Chondrocyte (in vitro differentiated cells): ENCODE measurements at regions not wholly inside any gene's neighbourhood (a gene's known extent, or its start where the extent isn't known, plus 50 kb on each side); places are given as distances from the start of the nearest gene placed in this dataset.

Experiments
- DNase-seq: peaks from one replicate; pipeline ENCODE4 v3.0.0; 2021; ENCODE audit warnings: mixed read lengths, low spot score
- H3K27ac Mint-ChIP-seq: one replicate; pipeline ENCODE4 v1.8.0; 2021; ENCODE audit warnings: mild to moderate bottlenecking, moderate library complexity, mixed read lengths; ENCODE audit not compliant: unreplicated experiment
- H3K27me3 Mint-ChIP-seq: 2 replicates; pipeline ENCODE4 v1.8.0; 2021; ENCODE audit warnings: low read depth, mixed read lengths
- H3K36me3 Mint-ChIP-seq: 2 replicates; pipeline ENCODE4 v1.8.0; 2021; ENCODE audit warnings: low read depth, mixed read lengths
- H3K4me1 Mint-ChIP-seq: 2 replicates; pipeline ENCODE4 v1.8.0; 2021; ENCODE audit warnings: low read depth, mild to moderate bottlenecking, mixed read lengths
- H3K4me3 Mint-ChIP-seq: one replicate; pipeline ENCODE4 v1.8.0; 2021; ENCODE audit warnings: mild to moderate bottlenecking, moderate library complexity, mixed read lengths; ENCODE audit not compliant: unreplicated experiment
- H3K9me3 Mint-ChIP-seq: 2 replicates; pipeline ENCODE4 v1.8.0; 2021; ENCODE audit warnings: low read depth, mixed read lengths
- TF ChIP-seq, protein P1 (sequence below): fragments of 200-600 bp; sonication (generic); IDR thresholded peaks from 2 replicates; pipeline ENCODE4 v1.5.0; 2021; ENCODE audit warnings: antibody characterized with exemption, mild to moderate bottlenecking, moderate library complexity

DNA sequence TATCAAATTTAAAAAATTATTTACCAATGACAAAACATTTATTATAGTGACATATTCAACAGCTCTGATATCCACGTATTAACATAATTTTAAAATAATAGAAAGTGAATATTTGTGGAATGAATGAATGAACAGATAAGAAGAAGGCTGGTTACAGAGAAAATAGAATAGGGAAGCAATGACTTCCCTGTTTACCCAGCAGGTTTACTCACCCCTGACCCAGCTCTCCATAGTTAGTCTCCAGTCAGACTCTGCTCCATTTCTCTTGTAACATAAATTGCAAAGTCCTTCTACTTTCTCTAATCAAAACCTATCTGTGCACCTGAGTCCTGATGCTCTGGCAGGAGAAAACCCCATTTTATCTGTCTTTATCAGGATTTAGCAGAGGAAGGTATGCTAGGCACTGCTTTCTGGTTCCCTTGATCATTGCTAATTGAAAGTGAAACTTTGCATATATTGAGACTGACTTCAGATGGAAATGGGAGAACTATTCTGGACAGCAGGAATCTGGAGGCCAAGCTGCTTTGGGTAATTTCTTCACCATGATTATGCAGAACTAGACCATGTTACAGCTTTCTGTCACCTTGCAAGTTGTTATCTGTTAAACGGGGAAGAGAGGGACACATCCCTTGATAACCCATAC lies 363.0 kb downstream of the FAT4 start:
- H3K4me3 Mint-ChIP-seq: no peak overlapping the region
- DNase-seq: no peak
- no peaks in the 10 kb centered on the region for H3K36me3 Mint-ChIP-seq
- H3K9me3 Mint-ChIP-seq: no peaks in the 10 kb centered on the region
- no peak overlapping the region for H3K27ac Mint-ChIP-seq
- H3K27me3 Mint-ChIP-seq: no peaks in the 10 kb centered on the region
- peaks cover 8% of the 10 kb centered on the region for H3K4me1 Mint-ChIP-seq
- TF ChIP-seq, protein P1, sequence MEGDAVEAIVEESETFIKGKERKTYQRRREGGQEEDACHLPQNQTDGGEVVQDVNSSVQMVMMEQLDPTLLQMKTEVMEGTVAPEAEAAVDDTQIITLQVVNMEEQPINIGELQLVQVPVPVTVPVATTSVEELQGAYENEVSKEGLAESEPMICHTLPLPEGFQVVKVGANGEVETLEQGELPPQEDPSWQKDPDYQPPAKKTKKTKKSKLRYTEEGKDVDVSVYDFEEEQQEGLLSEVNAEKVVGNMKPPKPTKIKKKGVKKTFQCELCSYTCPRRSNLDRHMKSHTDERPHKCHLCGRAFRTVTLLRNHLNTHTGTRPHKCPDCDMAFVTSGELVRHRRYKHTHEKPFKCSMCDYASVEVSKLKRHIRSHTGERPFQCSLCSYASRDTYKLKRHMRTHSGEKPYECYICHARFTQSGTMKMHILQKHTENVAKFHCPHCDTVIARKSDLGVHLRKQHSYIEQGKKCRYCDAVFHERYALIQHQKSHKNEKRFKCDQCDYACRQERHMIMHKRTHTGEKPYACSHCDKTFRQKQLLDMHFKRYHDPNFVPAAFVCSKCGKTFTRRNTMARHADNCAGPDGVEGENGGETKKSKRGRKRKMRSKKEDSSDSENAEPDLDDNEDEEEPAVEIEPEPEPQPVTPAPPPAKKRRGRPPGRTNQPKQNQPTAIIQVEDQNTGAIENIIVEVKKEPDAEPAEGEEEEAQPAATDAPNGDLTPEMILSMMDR: no peak

DNA sequence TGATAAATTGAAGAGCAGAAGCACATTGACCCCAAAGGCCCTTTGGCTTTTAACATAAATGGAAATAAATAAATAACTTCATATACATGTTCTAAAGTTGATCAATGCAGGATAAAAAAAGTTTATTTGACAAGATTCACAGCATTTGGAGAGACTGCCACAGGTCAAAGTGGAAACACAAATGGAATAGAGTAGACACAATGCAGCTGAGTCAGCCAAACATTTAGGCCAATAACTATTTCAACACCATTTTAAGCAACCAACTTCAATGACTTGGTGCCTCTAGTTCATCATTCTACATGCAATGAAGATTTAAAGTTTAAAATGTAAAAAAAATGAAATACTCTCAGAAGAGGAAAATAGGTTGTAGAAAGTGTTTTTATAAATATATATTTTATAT lies 365.2 kb downstream of the FAT4 start:
- TF ChIP-seq, protein P1: no peak
- H3K27ac Mint-ChIP-seq: no peak overlapping the region
- H3K27me3 Mint-ChIP-seq: no peaks in the 10 kb centered on the region

DNA sequence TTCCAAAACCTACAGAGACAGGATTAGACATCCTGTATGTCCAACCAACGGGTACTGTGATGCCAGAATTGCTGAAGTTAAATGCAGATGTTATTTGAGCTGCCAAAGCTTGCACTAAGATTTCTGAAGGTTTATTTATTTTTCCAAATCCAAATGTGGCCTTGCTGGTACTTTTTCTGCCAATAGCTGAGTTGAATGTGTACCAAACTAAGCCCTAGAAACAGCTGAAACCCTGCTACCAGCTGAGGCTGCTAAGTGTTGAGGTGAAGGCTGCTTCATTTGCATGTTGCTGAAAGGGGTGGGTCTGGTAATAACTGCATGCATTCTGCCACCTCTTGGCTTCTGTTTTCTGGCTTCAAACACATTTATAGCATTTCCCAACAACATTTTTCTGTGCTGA lies 366.5 kb downstream of the FAT4 start:
- Mint-ChIP-seq H3K4me1 (peaks cover 8% of the 10 kb centered on the region), H3K27ac (no peak overlapping the region), H3K9me3 (no peaks in the 10 kb centered on the region), H3K4me3 (no peak overlapping the region), H3K27me3 (no peaks in the 10 kb centered on the region), H3K36me3 (no peaks in the 10 kb centered on the region)
- TF ChIP-seq, protein P1: no peak
- no peak for DNase-seq

More for the DNA sequence above, 365.2 kb downstream of the FAT4 start:
- H3K4me3 Mint-ChIP-seq: no peak overlapping the region
- no peaks in the 10 kb centered on the region for H3K36me3 Mint-ChIP-seq
- H3K4me1 Mint-ChIP-seq: peaks cover 8% of the 10 kb centered on the region
- DNase-seq: no peak
- no peaks in the 10 kb centered on the region for H3K9me3 Mint-ChIP-seq

- Mint-ChIP-seq H3K9me3 (no peaks in the 10 kb centered on the region), H3K27ac (no peak overlapping the region), H3K4me3 (no peak overlapping the region), H3K4me1 (peaks cover 8% of the 10 kb centered on the region), H3K27me3 (no peaks in the 10 kb centered on the region), H3K36me3 (no peaks in the 10 kb centered on the region)
- DNase-seq: no peak
- TF ChIP-seq, protein P1: no peak
Measured at GRCh38 chr4:125682730-125683129, 368.0 kb downstream of the FAT4 start.

DNA sequence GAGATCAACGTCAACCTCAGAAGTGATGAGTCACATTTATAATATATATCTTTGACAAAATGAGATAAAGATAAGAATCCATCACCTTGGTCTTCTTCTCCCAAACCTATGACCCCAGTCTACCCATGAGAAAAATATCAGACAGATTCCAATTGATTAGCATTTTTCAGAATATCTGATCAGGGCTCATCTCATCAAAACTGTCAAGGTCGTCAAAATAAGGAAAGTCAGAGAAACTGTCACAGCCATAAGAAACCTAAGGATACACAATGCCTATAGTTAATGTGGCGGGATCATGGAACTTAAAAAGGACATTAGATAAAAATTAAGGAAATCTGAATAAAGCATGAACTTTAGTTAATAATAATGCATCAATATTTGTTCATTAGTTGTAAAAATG lies 374.1 kb downstream of the FAT4 start:
- H3K27ac Mint-ChIP-seq: no peak overlapping the region
- H3K9me3 Mint-ChIP-seq: no peaks in the 10 kb centered on the region
- no peaks in the 10 kb centered on the region for H3K27me3 Mint-ChIP-seq
- no peak overlapping the region for H3K4me3 Mint-ChIP-seq
- H3K36me3 Mint-ChIP-seq: no peaks in the 10 kb centered on the region
- peaks cover 20% of the 10 kb centered on the region for H3K4me1 Mint-ChIP-seq
- no peak for DNase-seq
- TF ChIP-seq, protein P1: no peak
